ENCODE measurements at regions not wholly inside any gene's neighbourhood (a gene's known extent, or its start where the extent isn't known, plus 50 kb on each side); places are given as distances from the start of the nearest gene placed in this dataset.
A peak's percentile ranks its signal among the peaks of the same experiment; 100 is the strongest.

- no peaks in the 10 kb centered on the region for H3K4me1 ChIP-seq (ENCODE audit: control insufficient read depth in 4 of 4, insufficient read depth in 4 of 4, low read length in 3 of 4)
- no peaks in the 10 kb centered on the region for H3K36me3 ChIP-seq (ENCODE audit: control insufficient read depth in 4 of 4, insufficient read depth in 3 of 4, low read depth in 1 of 4, low read length in 3 of 4)
- no peak overlapping the region for H3K27ac ChIP-seq (ENCODE audit: low read depth in 1 of 2, low read length in 2 of 2)
- no peak overlapping the region for H3K9ac ChIP-seq (ENCODE audit: low read depth in 1 of 2, low read length in 2 of 2)
- no peaks in the 10 kb centered on the region for H3K9me3 ChIP-seq (ENCODE audit: control insufficient read depth in 4 of 4, low read length in 3 of 4)
- WGBS = 63% methylated on average over 2 of the region's 2 CpGs
- TF ChIP-seq RAD21 (IDR thresholded peaks at IDR 0.05) = no peak
- TF ChIP-seq RXRA (IDR thresholded peaks at IDR 0.05) = no peak
- TF ChIP-seq MAX (IDR thresholded peaks at IDR 0.05) = no peak
- TF ChIP-seq HNF4A (conservative IDR thresholded peaks at IDR 0.05) = no peak
- TF ChIP-seq JUND (IDR thresholded peaks at IDR 0.05) = no peak
- TF ChIP-seq HNF4G (IDR thresholded peaks at IDR 0.05) = no peak
- no peak for TF ChIP-seq FOXA2 (IDR thresholded peaks at IDR 0.05)
- no peak for DNase-seq (ENCODE audit: low spot score)
- H3K27me3 ChIP-seq (ENCODE audit: control insufficient read depth in 4 of 4, insufficient read depth in 4 of 4, low read length in 3 of 4) = no peaks in the 10 kb centered on the region
- no peak overlapping the region for H3K4me3 ChIP-seq (ENCODE audit: low read depth in 1 of 3, low read length in 3 of 3)
Observed at GRCh38 chr2:209230560-209230959, 193.3 kb upstream of the MAP2 start.

GRCh38 chr2:209236377-209236776 lies 187.5 kb upstream of the MAP2 start:
- Histone ChIP-seq H3K4me1 (ENCODE audit: control insufficient read depth in 4 of 4, insufficient read depth in 4 of 4, low read length in 3 of 4) (no peaks in the 10 kb centered on the region), H3K9ac (ENCODE audit: low read depth in 1 of 2, low read length in 2 of 2) (no peak overlapping the region), H3K27ac (ENCODE audit: low read depth in 1 of 2, low read length in 2 of 2) (no peak overlapping the region), H3K27me3 (ENCODE audit: control insufficient read depth in 4 of 4, insufficient read depth in 4 of 4, low read length in 3 of 4) (no peaks in the 10 kb centered on the region), H3K4me3 (ENCODE audit: low read depth in 1 of 3, low read length in 3 of 3) (no peak overlapping the region), H3K36me3 (ENCODE audit: control insufficient read depth in 4 of 4, insufficient read depth in 3 of 4, low read depth in 1 of 4, low read length in 3 of 4) (no peaks in the 10 kb centered on the region), H3K9me3 (ENCODE audit: control insufficient read depth in 4 of 4, low read length in 3 of 4) (peaks cover 0 to 7% (median 0%) of the 10 kb centered on the region in 4 donors)
- 41% methylated on average over 2 of the region's 2 CpGs for WGBS
- no peak for DNase-seq (ENCODE audit: low spot score)
- peak; percentile 18 for TF ChIP-seq REST (IDR thresholded peaks at IDR 0.05)
- no peak for TF ChIP-seq NR2F2 (IDR thresholded peaks at IDR 0.05)

GRCh38 chr2:209238765-209239584 lies 184.9 kb upstream of the MAP2 start:
- Histone ChIP-seq H3K9ac (ENCODE audit: low read depth in 1 of 2, low read length in 2 of 2) (no peak overlapping the region), H3K36me3 (ENCODE audit: control insufficient read depth in 4 of 4, insufficient read depth in 3 of 4, low read depth in 1 of 4, low read length in 3 of 4) (no peaks in the 10 kb centered on the region), H3K4me1 (ENCODE audit: control insufficient read depth in 4 of 4, insufficient read depth in 4 of 4, low read length in 3 of 4) (no peaks in the 10 kb centered on the region), H3K27me3 (ENCODE audit: control insufficient read depth in 4 of 4, insufficient read depth in 4 of 4, low read length in 3 of 4) (no peaks in the 10 kb centered on the region), H3K4me3 (ENCODE audit: low read depth in 1 of 3, low read length in 3 of 3) (no peak overlapping the region), H3K9me3 (ENCODE audit: control insufficient read depth in 4 of 4, low read length in 3 of 4) (peaks cover 0 to 7% (median 2%) of the 10 kb centered on the region in 4 donors), H3K27ac (ENCODE audit: low read depth in 1 of 2, low read length in 2 of 2) (no peak overlapping the region)
- TF ChIP-seq REST (IDR thresholded peaks at IDR 0.05) (no peak), FOXA1 (IDR thresholded peaks at IDR 0.05) (no peak), RXRA (IDR thresholded peaks at IDR 0.05) (no peak), FOXA2 (IDR thresholded peaks at IDR 0.05) (no peak), RAD21 (IDR thresholded peaks at IDR 0.05) (no peak), YY1 (IDR thresholded peaks at IDR 0.05) (no peak), HNF4A (conservative IDR thresholded peaks at IDR 0.05) (no peak), ATF3 (IDR thresholded peaks at IDR 0.05) (no peak), EGR1 (IDR thresholded peaks at IDR 0.05; ENCODE audit: low read depth in 2 of 2) (no peak), JUND (IDR thresholded peaks at IDR 0.05) (no peak)
- 42% methylated on average over 3 of the region's 3 CpGs for WGBS
- DNase-seq (ENCODE audit: low spot score) = no peak
